ENCODE measurements at regions not wholly inside any gene's neighbourhood (a gene's known extent, or its start where the extent isn't known, plus 50 kb on each side); places are given as distances from the start of the nearest gene placed in this dataset.

DNA sequence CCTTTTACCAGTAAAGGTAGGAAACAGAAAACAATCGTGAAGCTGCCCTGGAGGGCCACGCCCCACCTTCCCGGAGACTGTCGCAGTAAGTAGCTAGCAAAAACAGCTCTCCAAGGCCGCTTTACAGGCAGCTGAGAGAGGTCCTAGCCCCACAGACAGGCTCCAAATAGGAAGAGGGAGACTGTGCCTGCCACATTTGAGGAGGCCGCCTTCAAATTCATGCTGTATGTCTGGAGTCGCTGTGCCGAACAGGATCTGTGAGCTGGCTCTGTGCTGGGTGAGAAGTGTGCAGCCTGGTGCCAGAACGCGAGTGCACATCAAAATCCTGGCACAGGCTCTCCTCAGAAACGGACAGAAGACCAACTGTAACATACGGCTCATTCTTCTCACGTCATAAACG, 582.2 kb downstream of the CETN3 start:
- Histone ChIP-seq H3K27me3 (ENCODE audit: control insufficient read depth, insufficient read depth, low read length) (no peaks in the 10 kb centered on the region), H4K91ac (ENCODE audit: insufficient read depth, low read depth, low read length) (no peak overlapping the region), H4K5ac (ENCODE audit: low read depth, low read length) (no peak overlapping the region), H4K8ac (ENCODE audit: low read depth in 2 of 2, low read length in 2 of 2) (no peak overlapping the region), H3K4me1 (ENCODE audit: control insufficient read depth, insufficient read depth, low read length) (no peaks in the 10 kb centered on the region), H3K9me3 (ENCODE audit: control insufficient read depth, insufficient read depth, low read length) (peaks cover 9% of the 10 kb centered on the region), H3K9me1 (ENCODE audit: insufficient read depth, low read length) (no peaks in the 10 kb centered on the region), H3K27ac (ENCODE audit: insufficient read depth, low read length) (no peak overlapping the region), H2AK5ac (ENCODE audit: low read depth, low read length) (no peak overlapping the region), H3K4ac (ENCODE audit: low read depth, low read length) (no peak overlapping the region), H2BK20ac (ENCODE audit: low read depth, low read length) (no peak overlapping the region), H2BK15ac (ENCODE audit: low read depth, low read length) (no peak overlapping the region), H2BK120ac (ENCODE audit: low read depth, low read length) (no peak overlapping the region), H3K56ac (ENCODE audit: extremely low read depth, insufficient read depth, low read length) (no peak overlapping the region), H2AK9ac (replicated peaks; ENCODE audit: low read depth, low read length, poor library complexity) (no peak overlapping the region), H3K79me1 (ENCODE audit: low read depth in 1 of 2, low read length in 2 of 2) (no peaks in the 10 kb centered on the region), H4K20me1 (ENCODE audit: insufficient read depth, low read length) (no peaks in the 10 kb centered on the region), H2AFZ (replicated peaks; ENCODE audit: low read length, poor library complexity) (no peak overlapping the region), H3K36me3 (ENCODE audit: control insufficient read depth, insufficient read depth, low read length) (no peaks in the 10 kb centered on the region), H3K18ac (ENCODE audit: low read depth, low read length) (no peak overlapping the region), H2BK5ac (ENCODE audit: low read depth, low read length, poor library complexity, severe bottlenecking) (no peak overlapping the region), H3K9ac (ENCODE audit: low read depth, low read length) (no peak overlapping the region), H3K23ac (ENCODE audit: low read depth, low read length) (no peak overlapping the region), H3K4me3 (ENCODE audit: insufficient read depth, low read depth, low read length) (no peak overlapping the region), H3K4me2 (ENCODE audit: low read depth, low read length) (no peak overlapping the region), H3K14ac (replicated peaks; ENCODE audit: low read depth, low read length) (no peak overlapping the region)
- dilution Hi-C loops (cut with HindIII; ENCODE audit: low sequenced_read_pairs, unreplicated experiment) (no loop called here), intact Hi-C loops (cut with micrococcal nuclease) (no loop called here), in situ Hi-C loops (cut with MboI; ENCODE audit: low sequenced_read_pairs) (no loop called here)
- no TSS peak for BruUV-seq (replicated peaks)
- no peak for TF ChIP-seq MAFK (IDR thresholded peaks at IDR 0.05; ENCODE audit: low read depth, low read length)
- TF ChIP-seq, protein P1, sequence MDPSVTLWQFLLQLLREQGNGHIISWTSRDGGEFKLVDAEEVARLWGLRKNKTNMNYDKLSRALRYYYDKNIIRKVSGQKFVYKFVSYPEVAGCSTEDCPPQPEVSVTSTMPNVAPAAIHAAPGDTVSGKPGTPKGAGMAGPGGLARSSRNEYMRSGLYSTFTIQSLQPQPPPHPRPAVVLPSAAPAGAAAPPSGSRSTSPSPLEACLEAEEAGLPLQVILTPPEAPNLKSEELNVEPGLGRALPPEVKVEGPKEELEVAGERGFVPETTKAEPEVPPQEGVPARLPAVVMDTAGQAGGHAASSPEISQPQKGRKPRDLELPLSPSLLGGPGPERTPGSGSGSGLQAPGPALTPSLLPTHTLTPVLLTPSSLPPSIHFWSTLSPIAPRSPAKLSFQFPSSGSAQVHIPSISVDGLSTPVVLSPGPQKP (IDR thresholded peaks at IDR 0.05; ENCODE audit: borderline replicate concordance, low read depth, low read length) = no peak
- no peak for TF ChIP-seq SMC3 (IDR thresholded peaks at IDR 0.05; ENCODE audit: low read depth, low read length)
- no peak for TF ChIP-seq RFX5 (IDR thresholded peaks at IDR 0.05; ENCODE audit: low read depth, low read length)
- TF ChIP-seq, protein P2, sequence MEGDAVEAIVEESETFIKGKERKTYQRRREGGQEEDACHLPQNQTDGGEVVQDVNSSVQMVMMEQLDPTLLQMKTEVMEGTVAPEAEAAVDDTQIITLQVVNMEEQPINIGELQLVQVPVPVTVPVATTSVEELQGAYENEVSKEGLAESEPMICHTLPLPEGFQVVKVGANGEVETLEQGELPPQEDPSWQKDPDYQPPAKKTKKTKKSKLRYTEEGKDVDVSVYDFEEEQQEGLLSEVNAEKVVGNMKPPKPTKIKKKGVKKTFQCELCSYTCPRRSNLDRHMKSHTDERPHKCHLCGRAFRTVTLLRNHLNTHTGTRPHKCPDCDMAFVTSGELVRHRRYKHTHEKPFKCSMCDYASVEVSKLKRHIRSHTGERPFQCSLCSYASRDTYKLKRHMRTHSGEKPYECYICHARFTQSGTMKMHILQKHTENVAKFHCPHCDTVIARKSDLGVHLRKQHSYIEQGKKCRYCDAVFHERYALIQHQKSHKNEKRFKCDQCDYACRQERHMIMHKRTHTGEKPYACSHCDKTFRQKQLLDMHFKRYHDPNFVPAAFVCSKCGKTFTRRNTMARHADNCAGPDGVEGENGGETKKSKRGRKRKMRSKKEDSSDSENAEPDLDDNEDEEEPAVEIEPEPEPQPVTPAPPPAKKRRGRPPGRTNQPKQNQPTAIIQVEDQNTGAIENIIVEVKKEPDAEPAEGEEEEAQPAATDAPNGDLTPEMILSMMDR (conservative IDR thresholded peaks at IDR 0.05; ENCODE audit: low read depth, low read length) = no peak
- TF ChIP-seq NFE2L2 (IDR thresholded peaks at IDR 0.05; ENCODE audit: low read depth, low read length) = no peak
- TF ChIP-seq, protein P3, sequence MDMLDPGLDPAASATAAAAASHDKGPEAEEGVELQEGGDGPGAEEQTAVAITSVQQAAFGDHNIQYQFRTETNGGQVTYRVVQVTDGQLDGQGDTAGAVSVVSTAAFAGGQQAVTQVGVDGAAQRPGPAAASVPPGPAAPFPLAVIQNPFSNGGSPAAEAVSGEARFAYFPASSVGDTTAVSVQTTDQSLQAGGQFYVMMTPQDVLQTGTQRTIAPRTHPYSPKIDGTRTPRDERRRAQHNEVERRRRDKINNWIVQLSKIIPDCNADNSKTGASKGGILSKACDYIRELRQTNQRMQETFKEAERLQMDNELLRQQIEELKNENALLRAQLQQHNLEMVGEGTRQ (IDR thresholded peaks at IDR 0.05; ENCODE audit: low read depth, low read length) = no peak
- TF ChIP-seq MAZ (IDR thresholded peaks at IDR 0.05; ENCODE audit: borderline replicate concordance, low read depth, low read length) = no peak
- TF ChIP-seq RAD21 (IDR thresholded peaks at IDR 0.05; ENCODE audit: low read length) = no peak
- TF ChIP-seq POLR2A (IDR thresholded peaks at IDR 0.05; ENCODE audit: low read depth, low read length) = no peak
- no peak for TF ChIP-seq MXI1 (IDR thresholded peaks at IDR 0.05; ENCODE audit: borderline replicate concordance, low read depth, low read length)
- TF ChIP-seq RCOR1 (IDR thresholded peaks at IDR 0.05; ENCODE audit: insufficient replicate concordance, low read length) = no peak
- TF ChIP-seq CHD1 (IDR thresholded peaks at IDR 0.05; ENCODE audit: low read depth, low read length) = no peak
- no peak for TF ChIP-seq FOS (IDR thresholded peaks at IDR 0.05; ENCODE audit: low read depth, low read length)
- no peak for TF ChIP-seq CEBPB (IDR thresholded peaks at IDR 0.05; ENCODE audit: low read depth, low read length)
- no peak for TF ChIP-seq BHLHE40 (IDR thresholded peaks at IDR 0.05; ENCODE audit: low read depth, low read length)
- POLR2A ChIA-PET (ENCODE audit: unreplicated experiment) = no interaction called here
- CTCF ChIA-PET = no interaction called here
- DNase-seq (no peak), ATAC-seq (ENCODE audit: low read depth) (no peak)
- 25% methylated on average over 3 of the region's 14 CpGs; no CpG with 5 or more reads in 1 of the 2 experiments for WGBS, 2 experiments (ENCODE audit: extremely low coverage in 2 of 2, insufficient read length in 1 of 2)
